Left ventricle myocardium inferior (tissue), 1 donor: ENCODE measurements at regions not wholly inside any gene's neighbourhood (a gene's known extent, or its start where the extent isn't known, plus 50 kb on each side); places are given as distances from the start of the nearest gene placed in this dataset.

ENCODE experiments used
- DNase-seq: peaks from one replicate; pipeline ENCODE4 v3.0.0-alpha.2; 2020
- H3K27ac ChIP-seq: fragments of 200-600 bp; replicated peaks from 2 replicates; pipeline ENCODE4 v1.8.0; 2021
- H3K27me3 ChIP-seq: fragments of 200-600 bp; 2 replicates; pipeline ENCODE4 v1.8.0; 2021; ENCODE audit warnings: low read depth
- H3K36me3 ChIP-seq: fragments of 200-600 bp; 2 replicates; pipeline ENCODE4 v1.8.0; 2021
- H3K4me1 ChIP-seq: fragments of 200-600 bp; 2 replicates; pipeline ENCODE4 v1.8.0; 2021
- H3K4me3 ChIP-seq: fragments of 200-600 bp; 2 replicates; pipeline ENCODE4 v1.8.0; 2021; ENCODE audit warnings: mild to moderate bottlenecking, moderate library complexity
- H3K9me3 ChIP-seq: fragments of 200-600 bp; replicated peaks from 2 replicates; pipeline ENCODE4 v1.8.0; 2021
- intact Hi-C: fragments of 100-400 bp; cut with micrococcal nuclease; formaldehyde crosslinking; loops from one replicate; pipeline ENCODE4 v1.11.0; 2022
- TF ChIP-seq, protein P1 (sequence below): fragments of 200-600 bp; IDR thresholded peaks from 2 replicates; pipeline ENCODE4 v1.8.0; 2021; ENCODE audit warnings: antibody characterized with exemption, mild to moderate bottlenecking, borderline replicate concordance
- donor health status: DM: no; HTN: yes; CAD: no; lungs with severe emphysema.

- TF ChIP-seq, protein P1, sequence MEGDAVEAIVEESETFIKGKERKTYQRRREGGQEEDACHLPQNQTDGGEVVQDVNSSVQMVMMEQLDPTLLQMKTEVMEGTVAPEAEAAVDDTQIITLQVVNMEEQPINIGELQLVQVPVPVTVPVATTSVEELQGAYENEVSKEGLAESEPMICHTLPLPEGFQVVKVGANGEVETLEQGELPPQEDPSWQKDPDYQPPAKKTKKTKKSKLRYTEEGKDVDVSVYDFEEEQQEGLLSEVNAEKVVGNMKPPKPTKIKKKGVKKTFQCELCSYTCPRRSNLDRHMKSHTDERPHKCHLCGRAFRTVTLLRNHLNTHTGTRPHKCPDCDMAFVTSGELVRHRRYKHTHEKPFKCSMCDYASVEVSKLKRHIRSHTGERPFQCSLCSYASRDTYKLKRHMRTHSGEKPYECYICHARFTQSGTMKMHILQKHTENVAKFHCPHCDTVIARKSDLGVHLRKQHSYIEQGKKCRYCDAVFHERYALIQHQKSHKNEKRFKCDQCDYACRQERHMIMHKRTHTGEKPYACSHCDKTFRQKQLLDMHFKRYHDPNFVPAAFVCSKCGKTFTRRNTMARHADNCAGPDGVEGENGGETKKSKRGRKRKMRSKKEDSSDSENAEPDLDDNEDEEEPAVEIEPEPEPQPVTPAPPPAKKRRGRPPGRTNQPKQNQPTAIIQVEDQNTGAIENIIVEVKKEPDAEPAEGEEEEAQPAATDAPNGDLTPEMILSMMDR: no peak
- intact Hi-C loops: no loop called here
- H3K36me3 ChIP-seq: no peaks in the 10 kb centered on the region
- DNase-seq: no peak
- no peaks in the 10 kb centered on the region for H3K4me1 ChIP-seq
- no peak overlapping the region for H3K27ac ChIP-seq
- H3K9me3 ChIP-seq: no peaks in the 10 kb centered on the region
- peaks cover 3% of the 10 kb centered on the region for H3K27me3 ChIP-seq
- H3K4me3 ChIP-seq: no peak overlapping the region
Measured at GRCh38 chr11:92141159-92141558, 83.5 kb upstream of the FAT3 start.

DNA sequence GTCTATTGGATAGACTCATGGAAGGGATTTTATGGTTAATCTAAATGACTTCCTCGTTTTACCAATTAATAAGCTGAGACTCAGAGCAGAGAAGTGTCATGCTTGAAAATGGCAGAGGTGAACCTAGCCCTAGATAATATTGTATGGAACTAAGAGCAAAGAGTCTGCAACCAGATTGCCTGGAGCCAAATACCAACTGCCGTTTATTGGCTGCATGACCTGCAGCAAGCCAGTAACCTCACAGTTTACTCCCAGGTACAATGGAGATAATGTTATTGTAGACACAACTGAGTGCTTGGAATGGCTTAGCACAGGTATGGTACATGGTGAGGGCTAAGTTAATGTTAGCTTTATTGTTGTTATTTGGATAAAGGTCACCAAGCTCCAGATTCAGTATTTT lies 84.6 kb upstream of the FAT3 start:
- no peak for DNase-seq
- TF ChIP-seq, protein P1: no peak
- Histone ChIP-seq H3K27ac (no peak overlapping the region), H3K4me3 (no peak overlapping the region), H3K27me3 (no peaks in the 10 kb centered on the region), H3K36me3 (no peaks in the 10 kb centered on the region), H3K4me1 (no peaks in the 10 kb centered on the region), H3K9me3 (no peaks in the 10 kb centered on the region)
- intact Hi-C loops: no loop called here

DNA sequence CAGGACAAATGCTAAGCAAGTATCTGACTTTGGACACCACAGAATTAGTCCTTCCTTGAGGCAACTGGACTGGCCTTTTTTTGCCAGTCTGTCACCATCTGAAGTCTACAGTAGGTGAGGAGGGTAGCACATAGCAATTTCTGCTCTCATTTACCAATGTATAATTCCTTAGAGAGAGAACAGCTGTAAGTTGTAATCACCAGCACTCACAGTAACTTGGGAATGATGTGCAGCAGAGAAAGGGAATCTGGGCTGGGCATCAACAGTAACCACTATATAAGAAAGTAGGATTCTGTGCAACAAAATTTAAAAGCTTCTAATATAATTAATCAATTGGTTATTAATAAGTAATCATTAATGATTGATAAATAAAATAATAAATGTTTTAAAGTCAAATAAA lies 86.3 kb upstream of the FAT3 start:
- intact Hi-C loops: no loop called here
- Histone ChIP-seq H3K36me3 (no peaks in the 10 kb centered on the region), H3K27me3 (no peaks in the 10 kb centered on the region), H3K4me3 (no peak overlapping the region), H3K27ac (no peak overlapping the region), H3K9me3 (no peaks in the 10 kb centered on the region), H3K4me1 (no peaks in the 10 kb centered on the region)
- no peak for DNase-seq
- TF ChIP-seq, protein P1: no peak

- no peaks in the 10 kb centered on the region for H3K36me3 ChIP-seq
- intact Hi-C loops: no loop called here
- no peak for DNase-seq
- H3K27me3 ChIP-seq: no peaks in the 10 kb centered on the region
- H3K9me3 ChIP-seq: no peaks in the 10 kb centered on the region
- no peaks in the 10 kb centered on the region for H3K4me1 ChIP-seq
- H3K27ac ChIP-seq: no peak overlapping the region
- TF ChIP-seq, protein P1: no peak
- no peak overlapping the region for H3K4me3 ChIP-seq
Measured at GRCh38 chr11:92137747-92138146, 86.9 kb upstream of the FAT3 start.

DNA sequence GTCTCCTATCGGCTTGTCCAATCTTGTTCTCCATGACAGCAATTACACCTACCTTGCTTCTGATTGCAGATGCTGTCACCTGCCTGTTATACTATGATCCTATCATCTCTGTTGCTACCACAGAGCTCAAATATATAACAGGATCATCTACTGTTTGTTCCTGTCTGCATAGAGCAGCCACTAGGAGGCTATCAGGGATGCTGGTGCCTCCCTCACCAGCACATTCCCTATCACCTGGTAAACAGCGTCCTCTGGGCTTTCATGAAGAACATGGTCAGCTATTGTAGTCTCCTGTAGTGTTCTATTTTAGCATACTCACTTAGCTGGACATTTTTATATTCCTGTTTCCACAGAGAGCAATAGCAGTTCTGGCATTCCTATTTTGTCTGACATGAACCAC lies 87.8 kb upstream of the FAT3 start:
- Histone ChIP-seq H3K27me3 (no peaks in the 10 kb centered on the region), H3K36me3 (no peaks in the 10 kb centered on the region), H3K4me1 (no peaks in the 10 kb centered on the region), H3K27ac (no peak overlapping the region), H3K4me3 (no peak overlapping the region), H3K9me3 (no peaks in the 10 kb centered on the region)
- DNase-seq: no peak
- intact Hi-C loops: no loop called here
- TF ChIP-seq, protein P1: peak; percentile 31
